C1 segment of cervical spinal cord (tissue), 14 donors: ENCODE measurements at regions not wholly inside any gene's neighbourhood (a gene's known extent, or its start where the extent isn't known, plus 50 kb on each side); places are given as distances from the start of the nearest gene placed in this dataset.
"Not testable (repeated sequence)": the region's sequence is repeated elsewhere in the genome, so short reads cannot be mapped to it uniquely, and the experiment has no call there.

ENCODE experiments used
- DNase-seq, 14 donors: peaks; one replicate each; lab custom pipeline; 2025; lab: John Stamatoyannopoulos, UW

GRCh38 chr15:66963084-66963483 is 102.3 kb upstream of the SMAD3 start:
- no peak for DNase-seq

GRCh38 chr15:66963710-66964109 is 101.7 kb upstream of the SMAD3 start:
- no peak for DNase-seq

GRCh38 chr15:66964111-66964738 is 101.2 kb upstream of the SMAD3 start:
- no peak for DNase-seq

- no peak for DNase-seq
Measured at GRCh38 chr15:66964791-66965190, 100.6 kb upstream of the SMAD3 start.

GRCh38 chr15:66965201-66965900 is 100.1 kb upstream of the SMAD3 start:
- DNase-seq, result no peak

GRCh38 chr15:66966256-66966655 is 99.1 kb upstream of the SMAD3 start:
- DNase-seq, result no peak

- no peak for DNase-seq
Measured at GRCh38 chr15:66968806-66969596, 96.4 kb upstream of the SMAD3 start.

GRCh38 chr15:66974131-66974530 is 91.3 kb upstream of the SMAD3 start:
- not testable (repeated sequence) for DNase-seq

GRCh38 chr15:66976106-66976640 is 89.2 kb upstream of the SMAD3 start:
- DNase-seq, result not testable (repeated sequence)

DNA sequence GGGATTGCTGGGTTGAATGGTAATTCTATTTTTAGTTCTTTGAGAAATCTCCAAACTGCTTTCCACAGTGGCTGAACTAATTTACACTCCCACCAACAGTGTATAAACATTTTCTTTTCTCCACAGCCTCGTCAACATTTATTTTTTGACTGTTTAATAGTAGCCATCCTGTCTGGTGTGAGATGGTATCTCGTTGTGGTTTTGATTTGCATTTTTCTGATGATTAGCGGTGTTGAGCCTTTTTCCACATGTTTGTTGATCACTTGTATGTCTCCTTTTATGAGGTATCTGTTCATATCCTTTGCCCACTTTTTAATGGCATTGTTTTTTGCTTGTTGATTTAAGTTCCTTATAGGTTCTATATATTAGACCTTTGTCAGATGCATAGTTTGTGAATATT is 85.1 kb upstream of the SMAD3 start:
- DNase-seq, result not testable (repeated sequence)

DNA sequence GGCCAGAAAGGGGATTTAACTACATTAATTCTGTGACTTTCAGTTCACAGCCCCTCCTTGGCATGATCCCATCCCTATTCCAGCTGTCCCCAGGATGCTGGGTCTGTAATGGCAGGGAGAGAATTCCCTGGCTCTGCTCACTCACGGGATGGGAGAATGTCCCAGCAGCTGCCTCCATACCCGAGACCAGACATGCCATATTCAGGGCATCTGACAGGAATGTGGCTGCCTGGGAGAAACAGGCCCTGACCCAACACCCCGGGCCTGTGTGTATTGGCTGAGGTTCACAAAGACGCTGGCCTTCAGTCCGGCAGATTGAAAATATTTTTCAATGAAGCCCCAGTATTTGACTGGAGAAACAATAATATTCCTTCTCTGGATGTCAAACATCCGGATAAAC is 83.6 kb upstream of the SMAD3 start:
- DNase-seq, result no peak

- no peak for DNase-seq
Measured at GRCh38 chr15:66982250-66982649, 83.2 kb upstream of the SMAD3 start.

GRCh38 chr15:66982816-66983215 is 82.6 kb upstream of the SMAD3 start:
- DNase-seq, result no peak

DNA sequence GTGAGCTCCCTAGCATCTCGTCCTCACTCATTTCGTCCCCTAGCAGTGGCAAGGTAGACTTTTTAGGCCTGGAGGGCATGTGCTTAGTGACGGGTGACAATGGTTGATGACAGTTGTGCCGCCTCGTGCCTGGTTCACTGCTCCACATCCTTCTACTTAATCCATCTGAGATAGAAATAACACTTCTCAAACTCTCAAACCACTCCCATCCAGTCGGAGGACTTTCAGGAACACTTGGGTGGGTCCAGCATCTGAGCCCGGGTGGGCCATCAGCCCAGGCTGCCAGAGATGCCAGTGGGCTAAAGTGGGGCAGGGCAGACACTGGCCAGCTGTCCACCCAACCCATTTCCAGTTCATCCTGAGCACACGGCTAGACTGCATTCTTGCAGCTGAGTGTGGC is 79.7 kb upstream of the SMAD3 start:
- DNase-seq, result no peak

DNA sequence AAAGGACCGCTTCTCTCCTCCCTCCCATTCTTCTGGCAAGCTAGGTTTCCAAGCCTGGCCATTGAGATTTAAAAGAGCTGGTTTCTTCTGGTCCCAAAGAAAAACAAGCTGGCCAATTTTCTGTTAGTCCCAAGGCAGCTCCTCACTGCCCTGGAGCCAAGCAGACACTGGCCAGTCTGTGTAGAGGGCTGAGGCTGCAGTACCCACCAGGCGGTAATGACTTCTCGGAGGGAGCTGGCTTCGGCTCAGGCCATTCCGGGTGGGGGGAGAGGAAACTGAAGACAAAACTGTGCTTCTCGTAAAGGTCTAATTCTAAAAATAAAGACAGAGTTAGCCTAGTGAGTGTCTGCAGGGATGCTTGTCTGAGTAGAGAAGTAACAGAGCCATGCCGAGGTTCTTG is 78.5 kb upstream of the SMAD3 start:
- peak in 10 of 14 donors; percentile 1 to 84 (median 52) for DNase-seq

DNA sequence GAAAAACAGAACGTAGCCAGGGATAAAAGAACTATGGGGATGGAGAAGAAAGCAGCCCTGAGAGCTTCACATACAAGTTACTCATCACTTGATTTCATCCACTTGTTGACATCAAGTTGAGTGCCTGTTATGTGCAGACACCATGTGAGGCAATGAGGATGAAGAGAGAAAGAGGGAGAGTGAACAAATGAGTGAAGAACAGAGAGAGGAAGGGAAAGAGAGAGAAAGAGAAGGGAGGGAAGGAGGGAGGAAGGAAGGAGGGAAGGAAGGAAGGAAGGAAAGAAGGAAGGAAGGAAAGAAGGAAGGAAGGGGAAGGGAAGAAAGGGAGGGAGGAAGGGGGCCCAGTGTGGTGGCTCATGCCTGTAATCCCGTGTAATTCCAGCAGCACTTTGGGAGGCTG is 72.3 kb upstream of the SMAD3 start:
- no peak for DNase-seq

- DNase-seq, result no peak
Measured at GRCh38 chr15:66993874-66994696, 71.3 kb upstream of the SMAD3 start.

- no peak for DNase-seq
Measured at GRCh38 chr15:66994927-66995656, 70.3 kb upstream of the SMAD3 start.

GRCh38 chr15:66996094-66996493 is 69.3 kb upstream of the SMAD3 start:
- DNase-seq, result no peak

GRCh38 chr15:66997212-66997611 is 68.2 kb upstream of the SMAD3 start:
- no peak for DNase-seq

DNA sequence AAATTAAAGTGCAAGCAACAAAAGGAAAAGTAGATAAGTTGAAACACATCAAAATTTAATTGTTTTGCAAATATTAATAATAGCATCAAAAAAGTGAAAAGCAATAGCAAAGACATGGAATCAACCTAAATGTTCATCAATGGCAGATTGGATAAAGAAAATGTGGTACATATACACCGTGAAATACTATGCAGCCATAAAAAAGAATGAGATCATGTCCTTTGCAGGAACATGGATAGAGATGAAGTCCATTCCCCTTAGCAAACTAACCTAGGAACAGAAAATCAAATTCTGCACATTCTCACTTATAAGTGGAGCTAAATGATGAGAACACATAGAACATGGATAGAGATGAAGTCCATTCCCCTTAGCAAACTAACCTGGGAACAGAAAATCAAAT is 67.2 kb upstream of the SMAD3 start:
- DNase-seq, result not testable (repeated sequence)
